Breast epithelium (tissue), 4 donors: ENCODE measurements at regions not wholly inside any gene's neighbourhood (a gene's known extent, or its start where the extent isn't known, plus 50 kb on each side); places are given as distances from the start of the nearest gene placed in this dataset.

ENCODE experiments used
- DNase-seq, 2 donors: peaks; one replicate each; pipeline ENCODE4 v3.0.0-alpha.2; 2019; ENCODE audit warnings: low spot score in 2 of 2
- H3K27ac ChIP-seq, 2 donors: fragments of 200-600 bp; sonication (generic) in 1 of 2; one replicate each; pipeline ENCODE4 v1.5.1; 2016 to 2019; ENCODE audit warnings: mild to moderate bottlenecking in 1 of 2
- H3K27me3 ChIP-seq, 2 donors: fragments of 200-600 bp; sonication (generic) in 1 of 2; one replicate each; pipeline versions ENCODE4 v1.5.1 to v1.6.0; 2017 to 2019; ENCODE audit warnings: control low read depth in 1 of 2, mild to moderate bottlenecking in 1 of 2
- H3K36me3 ChIP-seq: fragments of 200-600 bp; one replicate; pipeline ENCODE4 v1.5.1; 2019
- H3K4me1 ChIP-seq, 2 donors: fragments of 200-600 bp; sonication (generic); one replicate each; pipeline ENCODE4 v1.5.1; 2016 to 2019; ENCODE audit warnings: control low read depth in 1 of 2
- H3K4me3 ChIP-seq, 3 donors: fragments of 200-600 bp; sonication (generic); 1 replicate in 2 of 3; 2 replicates in 1 of 3; pipeline ENCODE4 v1.5.1; 2016 to 2019; ENCODE audit warnings: mild to moderate bottlenecking in 3 of 3, moderate library complexity in 2 of 3
- H3K9me3 ChIP-seq, 2 donors: fragments of 200-600 bp; sonication (generic) in 1 of 2; one replicate each; pipeline ENCODE4 v1.5.1; 2016 to 2019; ENCODE audit warnings: control low read depth in 1 of 2
- CTCF ChIP-seq, 3 donors: fragments of 450-650 bp; IDR thresholded peaks; one replicate each; pipeline ENCODE4 v1.5.1; 2016 to 2017; ENCODE audit warnings: antibody characterized with exemption in 3 of 3, mild to moderate bottlenecking in 3 of 3, moderate library complexity in 3 of 3
- POLR2A ChIP-seq: fragments of 450-650 bp; IDR thresholded peaks from one replicate; pipeline ENCODE4 v1.6.1; 2016; ENCODE audit warnings: antibody characterized with exemption, mild to moderate bottlenecking, moderate library complexity
- POLR2AphosphoS5 ChIP-seq, 3 donors: sonication (generic); formaldehyde crosslinking; IDR thresholded peaks; one replicate each; pipeline ENCODE4 v1.6.1; 2017; ENCODE audit warnings: antibody characterized with exemption in 3 of 3
- intact Hi-C: fragments of 100-400 bp; cut with DNase I; formaldehyde crosslinking; loops from one replicate; pipeline ENCODE4 v1.15.1; 2023; ENCODE audit warnings: low total_unique reads

- Histone ChIP-seq H3K27ac (no peak overlapping the region), H3K9me3 (no peaks in the 10 kb centered on the region), H3K4me3 (no peak overlapping the region), H3K36me3 (no peaks in the 10 kb centered on the region), H3K4me1 (no peaks in the 10 kb centered on the region), H3K27me3 (no peaks in the 10 kb centered on the region)
- DNase-seq: no peak
- TF ChIP-seq POLR2AphosphoS5 (IDR thresholded peaks at IDR 0.05): no peak
- intact Hi-C loops: no loop called here
Observed at GRCh38 chr3:56970461-56970879, 90.0 kb upstream of the SPATA12 start.

GRCh38 chr3:56969851-56970250 is 90.6 kb upstream of the SPATA12 start:
- Histone ChIP-seq H3K4me1 (no peaks in the 10 kb centered on the region), H3K27ac (no peak overlapping the region), H3K36me3 (no peaks in the 10 kb centered on the region), H3K27me3 (no peaks in the 10 kb centered on the region), H3K4me3 (no peak overlapping the region), H3K9me3 (no peaks in the 10 kb centered on the region)
- no peak for DNase-seq
- intact Hi-C loops: no loop called here
- TF ChIP-seq CTCF (IDR thresholded peaks at IDR 0.05) (no peak), POLR2AphosphoS5 (IDR thresholded peaks at IDR 0.05) (no peak), POLR2A (no peak)

GRCh38 chr3:56966509-56966908 is 94.0 kb upstream of the SPATA12 start:
- intact Hi-C loops: no loop called here
- Histone ChIP-seq H3K27ac (no peak overlapping the region), H3K4me1 (no peaks in the 10 kb centered on the region), H3K27me3 (no peaks in the 10 kb centered on the region), H3K36me3 (no peaks in the 10 kb centered on the region), H3K4me3 (no peak overlapping the region), H3K9me3 (no peaks in the 10 kb centered on the region)
- TF ChIP-seq POLR2A (no peak), CTCF (IDR thresholded peaks at IDR 0.05) (no peak), POLR2AphosphoS5 (IDR thresholded peaks at IDR 0.05) (no peak)
- DNase-seq: no peak

- DNase-seq: no peak
- no peak overlapping the region for H3K4me3 ChIP-seq
- no peaks in the 10 kb centered on the region for H3K9me3 ChIP-seq
- intact Hi-C loops: no loop called here
- TF ChIP-seq POLR2A (no peak), CTCF (IDR thresholded peaks at IDR 0.05) (no peak), POLR2AphosphoS5 (IDR thresholded peaks at IDR 0.05) (no peak)
- no peak overlapping the region for H3K27ac ChIP-seq
- no peaks in the 10 kb centered on the region for H3K4me1 ChIP-seq
- no peaks in the 10 kb centered on the region for H3K27me3 ChIP-seq
- no peaks in the 10 kb centered on the region for H3K36me3 ChIP-seq
Observed at GRCh38 chr3:56966104-56966503, 94.4 kb upstream of the SPATA12 start.

- intact Hi-C loops: no loop called here
- H3K36me3 ChIP-seq: no peaks in the 10 kb centered on the region
- H3K27me3 ChIP-seq: no peaks in the 10 kb centered on the region
- TF ChIP-seq POLR2A (no peak), CTCF (IDR thresholded peaks at IDR 0.05) (no peak), POLR2AphosphoS5 (IDR thresholded peaks at IDR 0.05) (no peak)
- no peak overlapping the region for H3K4me3 ChIP-seq
- no peak overlapping the region for H3K27ac ChIP-seq
- no peak for DNase-seq
- no peaks in the 10 kb centered on the region for H3K4me1 ChIP-seq
- no peaks in the 10 kb centered on the region for H3K9me3 ChIP-seq
Observed at GRCh38 chr3:56962922-56963321, 97.5 kb upstream of the SPATA12 start.

GRCh38 chr3:56962206-56962605 is 98.3 kb upstream of the SPATA12 start:
- Histone ChIP-seq H3K4me3 (no peak overlapping the region), H3K27me3 (no peaks in the 10 kb centered on the region), H3K27ac (no peak overlapping the region), H3K4me1 (no peaks in the 10 kb centered on the region), H3K9me3 (no peaks in the 10 kb centered on the region), H3K36me3 (no peaks in the 10 kb centered on the region)
- no peak for DNase-seq
- TF ChIP-seq POLR2AphosphoS5 (IDR thresholded peaks at IDR 0.05) (no peak), POLR2A (no peak), CTCF (IDR thresholded peaks at IDR 0.05) (no peak)
- intact Hi-C loops: no loop called here
